Medulla oblongata (tissue), 1 donor: ENCODE measurements at regions not wholly inside any gene's neighbourhood (a gene's known extent, or its start where the extent isn't known, plus 50 kb on each side); places are given as distances from the start of the nearest gene placed in this dataset.
"Not testable (repeated sequence)": the region's sequence is repeated elsewhere in the genome, so short reads cannot be mapped to it uniquely, and the experiment has no call there.

Source experiments
- DNase-seq: peaks from one replicate; pipeline ENCODE4 v3.0.0-alpha.2; 2015; ENCODE audit errors: extremely low spot score

- DNase-seq: no peak
These were observed 86.6 kb downstream of the C5orf15 start for GRCh38 chr5:133881576-133882388.

- DNase-seq: no peak
These were observed 90.2 kb downstream of the C5orf15 start for GRCh38 chr5:133878236-133878555.

- DNase-seq: no peak
These were observed 90.8 kb downstream of the C5orf15 start for GRCh38 chr5:133877351-133878235.

GRCh38 chr5:133876266-133876665 lies 92.2 kb downstream of the C5orf15 start:
- DNase-seq: no peak

GRCh38 chr5:133875179-133875578 lies 93.2 kb downstream of the C5orf15 start:
- no peak for DNase-seq

- no peak for DNase-seq
These were observed 95.0 kb downstream of the C5orf15 start for GRCh38 chr5:133873449-133873848.

- peak; percentile 11 for DNase-seq
These were observed 97.8 kb downstream of the C5orf15 start for GRCh38 chr5:133870661-133871060.

- DNase-seq: peak; percentile 68
These were observed 98.7 kb downstream of the C5orf15 start for GRCh38 chr5:133869519-133870335.

- DNase-seq: peak; percentile 90
These were observed 99.4 kb downstream of the C5orf15 start for GRCh38 chr5:133868946-133869518.

GRCh38 chr5:133867851-133868545 lies 100.4 kb downstream of the C5orf15 start:
- no peak for DNase-seq

- DNase-seq: no peak
These were observed 101.1 kb downstream of the C5orf15 start for GRCh38 chr5:133867341-133867740.

GRCh38 chr5:133866903-133867245 lies 101.6 kb downstream of the C5orf15 start:
- DNase-seq: no peak

- DNase-seq: no peak
These were observed 102.1 kb downstream of the C5orf15 start for GRCh38 chr5:133866160-133866902.

- no peak for DNase-seq
These were observed 103.3 kb downstream of the C5orf15 start for GRCh38 chr5:133865113-133865512.

- DNase-seq: no peak
These were observed 103.7 kb downstream of the C5orf15 start for GRCh38 chr5:133864711-133865110.

GRCh38 chr5:133863857-133864585 lies 104.4 kb downstream of the C5orf15 start:
- DNase-seq: no peak

GRCh38 chr5:133861161-133861737 lies 107.2 kb downstream of the C5orf15 start:
- no peak for DNase-seq

- DNase-seq: no peak
These were observed 109.4 kb downstream of the C5orf15 start for GRCh38 chr5:133859073-133859472.

GRCh38 chr5:133857595-133858313 lies 110.7 kb downstream of the C5orf15 start:
- not testable (repeated sequence) for DNase-seq
